Calu3 (cell line): ENCODE measurements at regions not wholly inside any gene's neighbourhood (a gene's known extent, or its start where the extent isn't known, plus 50 kb on each side); places are given as distances from the start of the nearest gene placed in this dataset.

Source experiments
- BruUV-seq: library from RNA; stranded (reverse); fragments of 400-500 nt; replicated peaks from 2 replicates; lab custom pipeline; 2021; lab: Mats Ljungman, UMichigan
- CTCF ChIA-PET: fragments of 300-600 bp; sonication (Branson Sonifier 250); formaldehyde crosslinking; loops from one replicate; lab custom pipeline; 2022; ENCODE audit warnings: antibody characterized with exemption; lab: Charles Lee
- DNase-seq: peaks from one replicate; pipeline ENCODE4 v3.0.0; 2022
- H3K27ac Mint-ChIP-seq: one replicate; pipeline ENCODE4 v1.8.0; 2022; ENCODE audit warnings: mixed read lengths; ENCODE audit not compliant: unreplicated experiment
- H3K27me3 Mint-ChIP-seq: one replicate; pipeline ENCODE4 v1.8.0; 2022; ENCODE audit warnings: mixed read lengths; ENCODE audit not compliant: unreplicated experiment
- H3K36me3 Mint-ChIP-seq: one replicate; pipeline ENCODE4 v1.8.0; 2022; ENCODE audit warnings: mild to moderate bottlenecking, moderate library complexity, mixed read lengths; ENCODE audit not compliant: insufficient read depth, unreplicated experiment
- H3K4me1 Mint-ChIP-seq: one replicate; pipeline ENCODE4 v1.8.0; 2022; ENCODE audit warnings: mild to moderate bottlenecking, low read depth, mixed read lengths; ENCODE audit not compliant: unreplicated experiment
- H3K4me3 Mint-ChIP-seq: one replicate; pipeline ENCODE4 v1.8.0; 2022; ENCODE audit warnings: mild to moderate bottlenecking, low read depth, moderate library complexity, mixed read lengths; ENCODE audit not compliant: unreplicated experiment
- H3K9me3 Mint-ChIP-seq: one replicate; pipeline ENCODE4 v1.8.0; 2022; ENCODE audit warnings: low read depth, mixed read lengths; ENCODE audit not compliant: unreplicated experiment
- CTCF ChIP-seq: fragments of 200-600 bp; IDR thresholded peaks from one replicate; pipeline ENCODE4 v1.8.0; 2022; ENCODE audit warnings: antibody characterized with exemption; ENCODE audit not compliant: unreplicated experiment
- intact Hi-C: fragments of 100-400 bp; cut with micrococcal nuclease; formaldehyde crosslinking; loops from one replicate; pipeline ENCODE4 v1.10.0; 2022; ENCODE audit not compliant: unreplicated experiment

GRCh38 chr20:56117350-56117749, 112.0 kb upstream of the CBLN4 start:
- no peak for DNase-seq
- TF ChIP-seq CTCF = no peak
- Mint-ChIP-seq H3K27me3 (no peaks in the 10 kb centered on the region), H3K4me3 (no peak overlapping the region), H3K36me3 (no peaks in the 10 kb centered on the region), H3K4me1 (no peaks in the 10 kb centered on the region), H3K27ac (no peak overlapping the region), H3K9me3 (peaks cover 11% of the 10 kb centered on the region)
- intact Hi-C loops = no loop called here
- no TSS peak for BruUV-seq
- CTCF ChIA-PET = no interaction called here

GRCh38 chr20:56121850-56122249, 116.5 kb upstream of the CBLN4 start:
- intact Hi-C loops = no loop called here
- BruUV-seq = no TSS peak
- H3K27me3 Mint-ChIP-seq = no peaks in the 10 kb centered on the region
- TF ChIP-seq CTCF = no peak
- no peaks in the 10 kb centered on the region for H3K36me3 Mint-ChIP-seq
- no peak overlapping the region for H3K27ac Mint-ChIP-seq
- CTCF ChIA-PET = no interaction called here
- peaks cover 13% of the 10 kb centered on the region for H3K9me3 Mint-ChIP-seq
- no peaks in the 10 kb centered on the region for H3K4me1 Mint-ChIP-seq
- no peak overlapping the region for H3K4me3 Mint-ChIP-seq
- DNase-seq = no peak

- no TSS peak for BruUV-seq
- CTCF ChIA-PET = no interaction called here
- Mint-ChIP-seq H3K4me3 (no peak overlapping the region), H3K36me3 (no peaks in the 10 kb centered on the region), H3K27me3 (no peaks in the 10 kb centered on the region), H3K9me3 (peaks cover 10% of the 10 kb centered on the region), H3K4me1 (no peaks in the 10 kb centered on the region), H3K27ac (no peak overlapping the region)
- TF ChIP-seq CTCF = no peak
- no peak for DNase-seq
- intact Hi-C loops = no loop called here
Measured at GRCh38 chr20:56143759-56144158, 104.8 kb upstream of the MC3R start.

- CTCF ChIA-PET = no interaction called here
- Mint-ChIP-seq H3K27ac (no peak overlapping the region), H3K4me3 (no peak overlapping the region), H3K9me3 (peaks cover 13% of the 10 kb centered on the region), H3K4me1 (no peaks in the 10 kb centered on the region), H3K36me3 (no peaks in the 10 kb centered on the region), H3K27me3 (no peaks in the 10 kb centered on the region)
- BruUV-seq = no TSS peak
- no peak for DNase-seq
- no peak for TF ChIP-seq CTCF
- intact Hi-C loops = no loop called here
Measured at GRCh38 chr20:56151834-56152233, 96.7 kb upstream of the MC3R start.

GRCh38 chr20:56153926-56154325, 94.6 kb upstream of the MC3R start:
- Mint-ChIP-seq H3K9me3 (peaks cover 7% of the 10 kb centered on the region), H3K27me3 (no peaks in the 10 kb centered on the region), H3K4me1 (no peaks in the 10 kb centered on the region), H3K4me3 (no peak overlapping the region), H3K27ac (no peak overlapping the region), H3K36me3 (no peaks in the 10 kb centered on the region)
- intact Hi-C loops = no loop called here
- no peak for TF ChIP-seq CTCF
- BruUV-seq = no TSS peak
- no peak for DNase-seq
- CTCF ChIA-PET = interaction anchor here (0.6 kb wide), 1 partner anchor 55 kb away, joined by 4 read pairs; no protein-coding TSS in a partner anchor
